ENCODE measurements at regions not wholly inside any gene's neighbourhood (a gene's known extent, or its start where the extent isn't known, plus 50 kb on each side); places are given as distances from the start of the nearest gene placed in this dataset.

GRCh38 chr4:128590773-128591172 lies 218.7 kb upstream of the JADE1 start:
- TF ChIP-seq EZH2 (IDR thresholded peaks at IDR 0.05; ENCODE audit: borderline replicate concordance), result no peak
- TF ChIP-seq CTCF (IDR thresholded peaks at IDR 0.05; ENCODE audit: poor library complexity), result no peak

Data from hepatocyte (in vitro differentiated cells).